GM21786 (cell line): ENCODE measurements at regions not wholly inside any gene's neighbourhood (a gene's known extent, or its start where the extent isn't known, plus 50 kb on each side); places are given as distances from the start of the nearest gene placed in this dataset.

Experiments
- ATAC-seq: cut with Tn5 transposase; IDR thresholded peaks from one replicate; pipeline ENCODE4 v1.9.1; 2021; ENCODE audit not compliant: unreplicated experiment

GRCh38 chr5:2196989-2197619 lies 314.4 kb upstream of the IRX4 start:
- ATAC-seq, result no peak

DNA sequence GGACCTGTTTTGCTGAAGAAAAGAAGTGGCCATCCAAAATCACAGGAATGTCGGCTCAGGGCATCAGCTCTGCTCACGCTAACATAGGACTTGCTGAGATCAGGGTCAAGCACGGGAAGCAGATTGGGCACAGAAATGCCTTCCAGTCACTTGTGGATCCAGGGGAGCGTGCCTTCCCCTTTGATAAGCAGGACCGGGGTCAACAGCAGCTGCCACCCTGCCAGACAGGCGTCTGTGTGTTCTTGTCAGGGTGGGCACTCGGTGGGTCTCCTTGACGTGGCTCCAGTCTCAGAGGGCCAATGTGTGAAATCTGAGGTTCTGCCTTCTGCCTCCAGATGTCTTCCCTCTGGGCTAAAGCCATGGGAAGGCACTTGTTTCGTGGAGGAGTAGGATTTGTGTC lies 313.7 kb upstream of the IRX4 start:
- no peak for ATAC-seq

- ATAC-seq, result no peak
These were observed 312.2 kb upstream of the IRX4 start for GRCh38 chr5:2194949-2195348.

DNA sequence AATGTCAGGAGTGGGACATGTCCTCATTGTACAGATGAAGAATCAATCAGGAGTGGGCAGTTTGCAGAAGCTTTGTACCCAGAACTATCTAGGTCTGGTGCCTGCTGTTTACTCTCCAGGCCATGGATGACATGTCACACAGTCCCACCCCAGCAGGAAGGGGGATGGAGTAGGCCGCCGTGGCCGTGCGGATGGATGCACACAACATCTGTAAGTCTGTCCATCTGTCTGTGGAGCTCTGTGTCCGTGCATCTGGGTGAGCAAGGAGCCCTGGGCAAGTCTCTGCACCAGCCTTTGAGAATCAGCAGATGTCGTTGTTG lies 311.5 kb upstream of the IRX4 start:
- ATAC-seq, result no peak

GRCh38 chr5:2193542-2194235 lies 311.0 kb upstream of the IRX4 start:
- no peak for ATAC-seq

- no peak for ATAC-seq
These were observed 310.4 kb upstream of the IRX4 start for GRCh38 chr5:2193142-2193541.

DNA sequence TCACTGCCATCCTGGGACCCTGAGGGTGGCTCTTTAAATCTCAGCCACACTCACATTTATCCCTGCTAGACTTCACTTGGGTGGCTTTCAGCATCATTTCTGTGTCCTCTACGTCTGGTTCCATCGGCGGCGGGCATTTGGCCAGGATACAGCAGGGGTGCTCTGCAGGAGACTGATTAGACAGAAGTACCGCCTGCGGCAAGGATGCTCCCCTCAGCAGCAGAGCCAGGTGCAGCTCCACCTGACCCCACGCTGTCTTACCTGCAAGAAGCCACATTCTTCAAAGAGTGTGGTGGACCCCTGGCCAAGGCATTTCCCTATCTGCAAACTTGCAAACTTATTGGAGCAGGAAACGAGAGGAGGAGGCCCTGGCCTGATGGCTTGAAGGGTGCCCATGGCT lies 309.8 kb upstream of the IRX4 start:
- ATAC-seq, result no peak

DNA sequence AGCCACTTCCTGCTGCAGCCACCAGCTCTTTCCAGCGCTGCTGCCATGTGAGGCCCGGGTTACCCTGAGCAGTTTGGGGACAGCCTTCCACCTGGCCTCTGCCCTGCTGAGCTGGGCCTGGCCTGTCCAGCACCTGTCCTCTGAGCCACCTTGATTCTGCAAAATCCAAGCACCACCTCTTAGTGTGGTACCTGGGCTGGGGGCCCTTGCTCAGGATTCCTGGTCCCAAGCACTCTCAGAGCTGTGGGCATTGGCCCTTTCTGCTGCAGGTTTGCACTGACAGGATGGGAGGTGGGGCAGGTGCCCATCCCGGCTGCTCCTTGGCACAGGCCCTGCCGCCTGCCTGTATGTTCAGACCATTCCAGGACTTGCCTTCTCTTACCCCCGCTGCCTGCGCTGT lies 309.2 kb upstream of the IRX4 start:
- ATAC-seq, result no peak

GRCh38 chr5:2190549-2190948 lies 307.8 kb upstream of the IRX4 start:
- ATAC-seq, result no peak

DNA sequence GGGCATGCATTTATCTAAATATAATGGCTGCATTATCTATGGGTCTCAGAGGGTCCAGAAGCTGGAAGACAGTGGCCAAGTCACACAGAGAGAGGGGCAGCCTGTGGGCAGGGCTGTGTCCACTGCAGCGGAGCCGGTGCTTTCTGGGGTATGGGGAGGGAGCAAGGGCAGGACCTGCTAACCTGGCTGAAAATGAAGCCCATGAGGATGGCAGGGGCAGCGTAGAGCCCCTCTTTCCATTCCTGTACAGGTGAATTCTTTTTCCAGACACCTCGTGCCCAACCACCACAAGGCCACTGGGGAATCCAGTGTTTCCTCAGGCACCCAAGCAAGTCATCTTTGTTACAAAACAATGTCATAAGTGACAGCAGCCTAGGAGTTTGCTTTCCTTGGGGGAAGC lies 305.9 kb upstream of the IRX4 start:
- no peak for ATAC-seq

GRCh38 chr5:2188137-2188536 lies 305.4 kb upstream of the IRX4 start:
- no peak for ATAC-seq

DNA sequence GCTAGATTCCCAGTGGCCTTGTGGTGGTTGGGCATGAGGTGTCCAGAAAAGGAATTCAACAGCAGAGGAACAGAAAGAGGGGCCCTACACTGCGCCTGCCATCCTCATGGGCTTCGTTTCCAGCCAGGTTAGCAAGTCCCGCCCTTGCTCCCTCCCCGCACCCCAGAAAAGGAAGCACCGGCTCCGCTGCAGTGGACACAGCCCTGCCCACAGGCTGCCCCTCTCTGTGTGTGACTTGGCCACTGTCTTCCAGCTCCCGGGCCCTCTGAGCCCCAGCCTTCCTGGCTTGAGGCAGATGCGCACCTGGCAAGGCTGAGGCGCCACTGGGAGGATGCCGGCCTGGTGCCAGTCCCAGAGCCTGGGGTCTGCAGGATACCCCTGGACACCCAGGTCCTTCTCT lies 305.0 kb upstream of the IRX4 start:
- no peak for ATAC-seq

DNA sequence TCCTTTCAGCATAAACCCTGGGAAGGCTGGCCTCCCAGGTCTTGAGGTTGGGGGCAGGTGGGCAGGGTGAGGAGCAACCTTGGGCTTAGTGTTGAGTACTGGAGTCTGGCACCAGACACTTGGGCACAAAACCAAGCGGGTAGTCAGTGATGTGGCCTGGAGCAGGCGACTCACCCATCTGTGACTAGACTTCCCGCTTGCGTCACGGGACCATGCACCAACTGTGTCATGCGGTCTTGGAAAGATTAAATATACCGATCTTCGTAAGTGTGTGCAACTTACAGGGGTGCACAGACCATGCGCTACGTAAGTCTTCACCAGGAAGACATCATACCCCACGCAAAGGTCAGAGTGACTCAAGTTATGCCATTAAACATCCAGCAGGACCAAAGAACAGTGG lies 304.4 kb upstream of the IRX4 start:
- no peak for ATAC-seq

DNA sequence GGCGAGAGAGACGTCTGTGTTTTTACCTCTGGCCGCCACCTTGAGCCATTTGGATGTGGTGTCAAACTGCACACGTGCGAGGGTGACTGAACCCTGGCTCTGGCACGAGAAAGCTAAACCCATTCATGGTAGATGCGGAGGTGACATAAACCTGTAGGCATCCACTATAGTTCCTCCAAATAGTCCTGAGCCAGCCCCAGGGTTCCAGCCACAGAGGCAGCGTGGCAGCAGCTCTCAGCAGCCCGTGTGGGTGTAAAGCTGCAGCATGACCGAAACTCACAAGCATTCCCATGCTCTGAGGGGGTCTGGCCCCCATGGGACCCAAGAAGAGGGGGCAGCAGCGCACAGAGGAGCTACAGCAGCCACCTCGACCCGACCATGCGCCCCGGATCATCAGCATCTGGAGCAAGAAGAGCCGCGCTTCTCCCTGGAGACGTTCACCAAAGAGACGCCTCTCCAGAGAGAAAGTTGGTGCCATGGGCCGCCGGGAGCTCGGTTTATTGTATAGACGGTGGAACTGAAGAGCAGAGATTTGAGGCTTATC lies 303.8 kb upstream of the IRX4 start:
- ATAC-seq, result no peak

DNA sequence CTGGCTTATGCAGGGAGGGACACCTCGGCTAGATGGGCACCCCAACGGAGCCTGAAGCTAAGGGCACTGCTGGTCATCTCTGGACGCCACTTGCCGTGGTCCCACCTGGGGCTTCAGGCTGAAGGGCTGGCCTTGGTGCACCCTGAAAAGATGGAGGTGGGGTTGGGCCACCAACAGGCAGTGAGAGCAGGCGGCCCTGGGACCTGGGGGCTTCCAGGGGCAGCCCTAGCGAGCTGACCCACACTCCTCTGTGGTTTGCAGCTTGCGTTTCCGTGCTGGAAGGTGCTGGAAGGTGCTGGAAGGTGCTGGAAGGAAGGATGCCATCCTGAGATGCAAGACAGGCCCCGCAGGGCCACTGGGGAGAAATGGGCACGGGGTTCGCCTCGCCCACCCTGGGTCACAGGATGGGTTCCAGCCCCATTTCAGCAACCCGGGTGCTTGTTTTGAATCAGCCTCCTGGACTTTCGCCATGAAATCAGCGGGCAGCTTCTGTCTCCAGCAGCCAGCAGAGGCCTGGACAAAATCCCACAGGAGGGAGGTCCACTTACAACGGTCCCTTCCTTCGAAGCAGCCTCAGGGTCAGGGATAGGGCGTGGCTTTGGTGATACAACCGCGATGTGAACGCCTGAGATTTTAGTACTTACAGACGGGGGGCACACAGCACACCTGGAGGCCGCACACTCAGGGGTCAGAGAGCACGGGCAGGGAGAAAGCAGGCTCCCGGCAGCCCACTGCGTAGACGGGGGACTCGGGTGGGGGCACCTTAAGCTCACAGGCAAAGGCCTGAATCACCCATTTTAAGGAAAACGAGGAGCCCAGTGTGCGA lies 303.1 kb upstream of the IRX4 start:
- no peak for ATAC-seq

DNA sequence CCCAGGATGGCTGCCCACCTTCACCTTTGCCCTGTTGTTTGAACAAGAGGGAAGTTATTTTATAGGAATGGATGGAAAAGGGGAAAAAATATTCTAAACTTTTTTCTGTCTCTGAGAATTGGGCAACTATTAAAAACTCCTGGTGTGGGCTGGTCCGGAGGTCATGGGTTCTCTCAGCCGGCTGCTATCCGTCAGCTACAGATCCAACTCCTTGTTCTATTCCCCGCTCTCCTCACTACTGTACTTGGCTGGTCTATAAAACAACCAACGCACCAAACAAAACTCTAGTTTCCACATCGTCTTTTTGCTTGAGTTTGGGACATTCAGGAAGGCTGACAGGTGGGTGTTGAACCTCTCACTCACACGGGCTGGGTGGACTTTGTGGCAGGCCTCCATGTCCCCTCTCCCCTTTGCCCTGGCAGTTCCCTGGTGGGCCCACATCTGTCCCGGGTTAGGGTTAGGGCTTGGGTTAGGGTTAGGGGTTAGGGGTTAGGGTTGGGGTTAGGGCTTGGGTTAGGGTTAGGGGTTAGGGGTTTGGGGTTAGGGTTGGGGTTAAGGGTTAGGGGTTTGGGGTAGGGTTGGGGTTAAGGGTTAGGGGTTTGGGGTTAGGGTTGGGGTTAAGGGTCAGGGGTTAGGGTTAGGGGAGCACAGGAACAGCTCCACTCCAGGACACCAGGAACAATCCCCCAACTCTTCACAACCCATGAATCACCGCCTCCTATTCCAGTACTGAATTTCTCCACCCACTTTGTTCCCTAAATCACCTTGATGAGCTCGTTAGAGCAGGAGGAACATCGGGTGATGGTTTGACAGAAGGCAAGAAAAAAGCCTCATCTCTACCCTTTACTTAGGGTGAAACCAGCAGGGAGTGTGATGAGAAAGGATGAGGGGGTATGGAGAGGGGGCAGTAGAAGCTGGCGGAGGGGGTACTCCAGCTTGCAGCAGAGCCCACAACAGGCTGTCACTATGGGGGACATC lies 302.1 kb upstream of the IRX4 start:
- ATAC-seq, result no peak

GRCh38 chr5:2184026-2184366 lies 301.3 kb upstream of the IRX4 start:
- ATAC-seq, result no peak

GRCh38 chr5:2183154-2184025 lies 300.7 kb upstream of the IRX4 start:
- ATAC-seq, result no peak

DNA sequence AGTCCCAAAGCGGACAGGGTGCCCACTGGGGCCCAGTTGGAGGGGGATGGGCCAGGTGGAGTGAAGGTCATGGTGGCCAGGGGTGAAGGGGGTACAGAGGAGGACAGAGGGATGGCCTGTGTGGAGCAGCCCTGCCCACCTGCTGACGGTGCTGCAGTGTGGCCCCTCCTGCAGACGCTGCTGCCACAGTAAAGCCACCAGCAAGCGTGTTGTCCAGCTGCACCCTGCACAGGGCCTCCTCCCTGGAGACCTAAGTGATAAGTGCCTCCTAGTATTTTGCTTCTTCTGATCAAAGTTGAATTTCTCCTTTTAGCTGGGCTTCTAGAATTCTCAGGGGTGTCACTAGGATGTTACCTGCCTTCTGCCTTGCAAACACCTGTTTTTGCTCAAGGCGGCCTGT lies 299.3 kb upstream of the IRX4 start:
- ATAC-seq, result no peak

- no peak for ATAC-seq
These were observed 298.8 kb upstream of the IRX4 start for GRCh38 chr5:2181557-2181956.
